Hepatocyte (in vitro differentiated cells): ENCODE measurements at regions not wholly inside any gene's neighbourhood (a gene's known extent, or its start where the extent isn't known, plus 50 kb on each side); places are given as distances from the start of the nearest gene placed in this dataset.

ENCODE experiments used
- DNase-seq: peaks from one replicate; pipeline ENCODE4 v3.0.0-alpha.2; 2016; ENCODE audit warnings: low spot score
- H2AFZ ChIP-seq: fragments of 200-600 bp; sonication (generic); 2 replicates; pipeline ENCODE4 v1.6.0; 2016; ENCODE audit warnings: antibody characterized with exemption, mild to moderate bottlenecking
- H3K27ac ChIP-seq: fragments of 200-600 bp; sonication (generic); 2 replicates; pipeline ENCODE4 v1.5.1; 2016; ENCODE audit warnings: mild to moderate bottlenecking
- H3K27me3 ChIP-seq: fragments of 200-600 bp; sonication (generic); 2 replicates; pipeline ENCODE4 v1.6.1; 2016
- H3K36me3 ChIP-seq: fragments of 200-600 bp; sonication (generic); replicated peaks from 2 replicates; pipeline ENCODE4 v1.5.1; 2016; ENCODE audit warnings: low read depth; ENCODE audit not compliant: insufficient read depth
- H3K4me1 ChIP-seq: fragments of 200-600 bp; sonication (generic); 2 replicates; pipeline ENCODE4 v1.5.1; 2016; ENCODE audit warnings: mild to moderate bottlenecking, moderate library complexity; ENCODE audit not compliant: insufficient read depth
- H3K4me2 ChIP-seq: fragments of 200-600 bp; sonication (generic); 2 replicates; pipeline ENCODE4 v1.6.0; 2016
- H3K4me3 ChIP-seq: fragments of 200-600 bp; sonication (generic); 2 replicates; pipeline ENCODE4 v1.5.1; 2016; ENCODE audit warnings: mild to moderate bottlenecking
- H3K79me2 ChIP-seq: fragments of 200-600 bp; sonication (generic); 2 replicates; pipeline ENCODE4 v1.6.0; 2017; ENCODE audit warnings: mild to moderate bottlenecking
- H3K9me2 ChIP-seq: fragments of 200-600 bp; sonication (generic); replicated peaks from 2 replicates; pipeline ENCODE4 v1.6.0; 2017; ENCODE audit warnings: mild to moderate bottlenecking; ENCODE audit not compliant: insufficient read depth
- H3K9me3 ChIP-seq: fragments of 200-600 bp; sonication (generic); 2 replicates; pipeline ENCODE4 v1.5.1; 2016; ENCODE audit warnings: low read depth, mild to moderate bottlenecking
- H4K20me1 ChIP-seq: fragments of 200-600 bp; sonication (generic); 2 replicates; pipeline ENCODE4 v1.6.0; 2016; ENCODE audit warnings: mild to moderate bottlenecking; ENCODE audit not compliant: insufficient read depth, poor library complexity, severe bottlenecking
- CTCF ChIP-seq: fragments of 200-600 bp; sonication (generic); IDR thresholded peaks from 2 replicates; pipeline ENCODE4 v1.5.1; 2016; ENCODE audit warnings: antibody characterized with exemption, mild to moderate bottlenecking; ENCODE audit not compliant: poor library complexity
- EZH2 ChIP-seq: fragments of 200-600 bp; sonication (generic); IDR thresholded peaks from 2 replicates; pipeline ENCODE4 v1.6.1; 2016; ENCODE audit warnings: antibody characterized with exemption, mild to moderate bottlenecking, borderline replicate concordance
- EZH2phosphoT487 ChIP-seq: fragments of 200-600 bp; sonication (generic); IDR thresholded peaks from one replicate; pipeline ENCODE4 v1.6.1; 2018; ENCODE audit warnings: antibody characterized with exemption, mild to moderate bottlenecking, low read depth, moderate library complexity; ENCODE audit not compliant: unreplicated experiment, severe bottlenecking
- whole genome bisulfite sequencing: methylation state at CpG from one replicate; pipeline ENCODE4 v1.1.6; 2016; ENCODE audit warnings: low lambda C conversion rate; ENCODE audit errors: missing lambda C conversion rate; 5-methylcytosine and 5-hydroxymethylcytosine counted together

GRCh38 chr21:32103361-32103760 is 175.5 kb downstream of the MIS18A start:
- TF ChIP-seq EZH2 = no peak
- no peak for TF ChIP-seq CTCF
- TF ChIP-seq EZH2phosphoT487 = no peak
- Histone ChIP-seq H3K27ac (no peak overlapping the region), H3K36me3 (no peaks in the 10 kb centered on the region), H3K4me3 (no peak overlapping the region), H2AFZ (no peak overlapping the region), H3K4me1 (no peaks in the 10 kb centered on the region), H3K27me3 (no peaks in the 10 kb centered on the region), H3K4me2 (no peak overlapping the region), H4K20me1 (no peaks in the 10 kb centered on the region), H3K9me2 (no peaks in the 10 kb centered on the region), H3K79me2 (no peaks in the 10 kb centered on the region), H3K9me3 (no peaks in the 10 kb centered on the region)
- DNase-seq = no peak
- WGBS = 100% methylated on average over 1 of the region's 1 CpG

GRCh38 chr21:32102426-32102825 is 176.4 kb downstream of the MIS18A start:
- Histone ChIP-seq H4K20me1 (no peaks in the 10 kb centered on the region), H3K4me2 (no peak overlapping the region), H3K9me2 (no peaks in the 10 kb centered on the region), H3K4me1 (no peaks in the 10 kb centered on the region), H3K4me3 (no peak overlapping the region), H3K36me3 (no peaks in the 10 kb centered on the region), H3K79me2 (no peaks in the 10 kb centered on the region), H2AFZ (no peak overlapping the region), H3K27ac (no peak overlapping the region), H3K9me3 (no peaks in the 10 kb centered on the region), H3K27me3 (no peaks in the 10 kb centered on the region)
- 91% methylated on average over 1 of the region's 1 CpG for WGBS
- TF ChIP-seq EZH2phosphoT487 = no peak
- no peak for TF ChIP-seq EZH2
- DNase-seq = no peak

GRCh38 chr21:32101277-32101676 is 177.6 kb downstream of the MIS18A start:
- Histone ChIP-seq H3K27ac (no peak overlapping the region), H3K4me1 (no peaks in the 10 kb centered on the region), H3K4me3 (no peak overlapping the region), H3K36me3 (no peaks in the 10 kb centered on the region), H3K27me3 (no peaks in the 10 kb centered on the region), H2AFZ (no peak overlapping the region), H3K4me2 (no peak overlapping the region), H3K79me2 (no peaks in the 10 kb centered on the region), H4K20me1 (no peaks in the 10 kb centered on the region), H3K9me2 (no peaks in the 10 kb centered on the region), H3K9me3 (no peaks in the 10 kb centered on the region)
- DNase-seq = no peak
- WGBS = 75% methylated on average over 3 of the region's 3 CpGs
- TF ChIP-seq EZH2 = no peak
- no peak for TF ChIP-seq EZH2phosphoT487
- TF ChIP-seq CTCF = no peak

GRCh38 chr21:32100423-32100822 is 178.4 kb downstream of the MIS18A start:
- Histone ChIP-seq H3K27me3 (no peaks in the 10 kb centered on the region), H3K9me2 (no peaks in the 10 kb centered on the region), H3K4me3 (no peak overlapping the region), H4K20me1 (no peaks in the 10 kb centered on the region), H2AFZ (no peak overlapping the region), H3K36me3 (no peaks in the 10 kb centered on the region), H3K79me2 (no peaks in the 10 kb centered on the region), H3K4me2 (no peak overlapping the region), H3K27ac (no peak overlapping the region), H3K4me1 (no peaks in the 10 kb centered on the region), H3K9me3 (no peaks in the 10 kb centered on the region)
- DNase-seq = no peak
- 79% methylated on average over 5 of the region's 5 CpGs for WGBS
- TF ChIP-seq EZH2phosphoT487 (no peak), CTCF (no peak), EZH2 (no peak)
